H1 (cell line): ENCODE measurements at regions not wholly inside any gene's neighbourhood (a gene's known extent, or its start where the extent isn't known, plus 50 kb on each side); places are given as distances from the start of the nearest gene placed in this dataset.

Experiments used
- CTCF ChIA-PET: fragments of 300-600 bp; sonication (Branson Sonifier 250); formaldehyde crosslinking; loops from one replicate; lab custom pipeline; 2021; ENCODE audit not compliant: partially characterized antibody; lab: Charles Lee
- POLR2A ChIA-PET: fragments of 300-600 bp; sonication (Branson Sonifier 250); formaldehyde crosslinking; loops from one replicate; lab custom pipeline; 2021; ENCODE audit warnings: inconsistent platforms; ENCODE audit not compliant: partially characterized antibody; lab: Charles Lee
- DNase-seq, 2 experiments: peaks; one replicate each; pipeline versions ENCODE4 v3.0.0 to v3.0.0-alpha.2; 2010 to 2022; ENCODE audit warnings: low spot score in 2 of 2, low read depth in 1 of 2, mixed read lengths in 1 of 2
- FAIRE-seq: peaks from 2 replicates; lab custom pipeline; 2011; peaks lifted over from hg19 to GRCh38; lab: Jason Lieb, UNC
- H2AFZ ChIP-seq: 2 replicates; pipeline ENCODE4 v1.8.1; 2012; ENCODE audit warnings: low read length, inconsistent platforms
- H2AK5ac ChIP-seq: 2 replicates; pipeline ENCODE4 v1.6.1; 2013; ENCODE audit warnings: low read depth, low read length
- H2BK120ac ChIP-seq: replicated peaks from 2 replicates; pipeline ENCODE3; 2013; ENCODE audit warnings: low read depth, low read length, inconsistent platforms
- H2BK12ac ChIP-seq: 2 replicates; pipeline ENCODE4 v1.6.1; 2013; ENCODE audit warnings: low read depth, low read length
- H2BK15ac ChIP-seq: 2 replicates; pipeline ENCODE4 v1.6.1; 2013; ENCODE audit warnings: low read length
- H2BK20ac ChIP-seq: 2 replicates; pipeline ENCODE4 v1.6.1; 2013; ENCODE audit warnings: low read length
- H2BK5ac ChIP-seq: 2 replicates; pipeline ENCODE4 v1.6.1; 2013; ENCODE audit warnings: low read depth, low read length
- H3K14ac ChIP-seq: 2 replicates; pipeline ENCODE4 v1.6.1; 2013; ENCODE audit warnings: inconsistent platforms; ENCODE audit not compliant: insufficient read length
- H3K18ac ChIP-seq: 2 replicates; pipeline ENCODE4 v1.6.1; 2013; ENCODE audit warnings: low read length; ENCODE audit errors: extremely low read depth
- H3K23ac ChIP-seq: 2 replicates; pipeline ENCODE4 v1.6.1; 2013; ENCODE audit warnings: inconsistent platforms; ENCODE audit not compliant: insufficient read length
- H3K23me2 ChIP-seq: 2 replicates; pipeline ENCODE4 v1.6.1; 2013; ENCODE audit warnings: low read depth, low read length
- H3K27ac ChIP-seq: 2 replicates; pipeline ENCODE4 v1.6.1; 2011; ENCODE audit warnings: low read depth, low read length, inconsistent platforms
- H3K27me3 ChIP-seq, 4 experiments: replicated peaks in 1 of 4; 1 replicate in 1 of 4; 2 replicates in 3 of 4; pipeline versions ENCODE4 v1.6.1 to v1.8.1; 2011 to 2013; ENCODE audit warnings: low read length in 3 of 4, mild to moderate bottlenecking in 3 of 4, inconsistent platforms in 2 of 4, mixed read lengths in 2 of 4, moderate library complexity in 1 of 4; ENCODE audit not compliant: control insufficient read depth in 3 of 4, insufficient read depth in 3 of 4; ENCODE audit errors: extremely low read depth in 1 of 4
- H3K36me3 ChIP-seq, 4 experiments: 2 replicates each; pipeline versions ENCODE4 v1.6.1 to v1.8.1; 2011 to 2013; ENCODE audit warnings: mild to moderate bottlenecking in 4 of 4, low read length in 3 of 4, moderate library complexity in 2 of 4, control low read depth in 1 of 4, inconsistent platforms in 1 of 4; ENCODE audit not compliant: insufficient read depth in 4 of 4, control insufficient read depth in 2 of 4
- H3K4ac ChIP-seq: replicated peaks from 2 replicates; pipeline ENCODE3; 2013; ENCODE audit warnings: low read length, low read depth, mixed read lengths, inconsistent platforms; ENCODE audit not compliant: insufficient read length
- H3K4me1 ChIP-seq, 4 experiments: replicated peaks in 1 of 4; 1 replicate in 1 of 4; 2 replicates in 3 of 4; pipeline versions ENCODE4 v1.6.1 to v1.8.1; 2011 to 2013; ENCODE audit warnings: low read length in 3 of 4, inconsistent platforms in 2 of 4, mixed read lengths in 1 of 4; ENCODE audit not compliant: insufficient read depth in 4 of 4, control insufficient read depth in 3 of 4
- H3K4me2 ChIP-seq, 2 experiments: 2 replicates each; pipeline versions ENCODE4 v1.6.1 to v1.8.1; 2011 to 2013; ENCODE audit warnings: low read depth in 2 of 2, low read length in 2 of 2, control low read depth in 1 of 2, inconsistent platforms in 1 of 2, mild to moderate bottlenecking in 1 of 2; ENCODE audit not compliant: insufficient read depth in 1 of 2
- H3K4me3 ChIP-seq, 4 experiments: fragments of 200-600, 300-600 bp in 1 of 4; sonication (generic), shearing (Covaris generic), sonication (Bioruptor Twin) in 1 of 4; 2 replicates each; pipeline versions ENCODE4 v1.5.1 to v1.8.1; 2011 to 2016; ENCODE audit warnings: low read length in 4 of 4, low read depth in 3 of 4, control low read depth in 2 of 4, inconsistent platforms in 2 of 4, mild to moderate bottlenecking in 2 of 4, mixed read lengths in 1 of 4, moderate library complexity in 1 of 4; ENCODE audit not compliant: insufficient read depth in 2 of 4; ENCODE audit errors: extremely low read depth in 1 of 4
- H3K56ac ChIP-seq: replicated peaks from 2 replicates; pipeline ENCODE3; 2013; ENCODE audit warnings: low read depth, mild to moderate bottlenecking, mixed read lengths, low read length, inconsistent platforms; ENCODE audit not compliant: insufficient read length
- H3K79me1 ChIP-seq: 2 replicates; pipeline ENCODE4 v1.6.1; 2013; ENCODE audit warnings: low read depth, low read length, control low read depth
- H3K79me2 ChIP-seq, 2 experiments: 2 replicates each; pipeline versions ENCODE4 v1.6.1 to v1.8.1; 2012 to 2013; ENCODE audit warnings: low read length in 2 of 2, mild to moderate bottlenecking in 2 of 2, inconsistent platforms in 1 of 2; ENCODE audit not compliant: insufficient read depth in 2 of 2, control insufficient read depth in 1 of 2
- H3K9ac ChIP-seq, 4 experiments: replicated peaks in 1 of 4; 1 replicate in 1 of 4; 2 replicates in 3 of 4; pipeline versions ENCODE4 v1.6.1 to v1.8.1; 2011 to 2013; ENCODE audit warnings: low read depth in 3 of 4, low read length in 3 of 4, control low read depth in 2 of 4, mild to moderate bottlenecking in 2 of 4, moderate library complexity in 2 of 4, inconsistent platforms in 1 of 4; ENCODE audit errors: extremely low read depth in 1 of 4
- H3K9me3 ChIP-seq, 2 experiments: 2 replicates each; pipeline versions ENCODE4 v1.6.1 to v1.8.1; 2012 to 2013; ENCODE audit warnings: mild to moderate bottlenecking in 2 of 2, moderate library complexity in 2 of 2, control low read depth in 1 of 2, inconsistent platforms in 1 of 2, low read depth in 1 of 2, low read length in 1 of 2, mixed read lengths in 1 of 2; ENCODE audit not compliant: insufficient read depth in 2 of 2
- H4K20me1 ChIP-seq, 2 experiments: replicated peaks in 1 of 2; 2 replicates each; pipeline versions ENCODE3 to v1.8.1; 2011 to 2013; ENCODE audit warnings: inconsistent platforms in 2 of 2, low read length in 2 of 2, mild to moderate bottlenecking in 1 of 2; ENCODE audit not compliant: insufficient read depth in 2 of 2, control insufficient read depth in 1 of 2
- H4K5ac ChIP-seq: 2 replicates; pipeline ENCODE4 v1.6.1; 2013; ENCODE audit warnings: low read length, low read depth, mixed read lengths, inconsistent platforms; ENCODE audit not compliant: insufficient read length
- H4K8ac ChIP-seq: 2 replicates; pipeline ENCODE4 v1.8.0; 2013; ENCODE audit warnings: mild to moderate bottlenecking, moderate library complexity, low read length, inconsistent platforms; ENCODE audit not compliant: insufficient read depth; ENCODE audit errors: extremely low read depth
- H4K91ac ChIP-seq: replicated peaks from 2 replicates; pipeline ENCODE3; 2013; ENCODE audit warnings: low read length, mixed read lengths, inconsistent platforms; ENCODE audit not compliant: insufficient read length
- PHF8 ChIP-seq: fragments of 200-600 bp; sonication (generic); conservative IDR thresholded peaks from 2 replicates; pipeline ENCODE4 v1.7.1; 2012; ENCODE audit warnings: low read depth, mild to moderate bottlenecking, inconsistent platforms, low read length, moderate library complexity
- RAD21 ChIP-seq, 2 experiments: IDR thresholded peaks in 1 of 2; conservative IDR thresholded peaks in 1 of 2; 2 replicates each; pipeline ENCODE4 v1.6.1; 2011; ENCODE audit warnings: low read depth in 2 of 2, low read length in 2 of 2, improper control_type of control experiment in 1 of 2, inconsistent platforms in 1 of 2, mild to moderate bottlenecking in 1 of 2, moderate library complexity in 1 of 2
- WGBS, 2 experiments: shearing (Covaris generic) in 1 of 2; methylation state at CpG; one replicate each; pipeline versions ENCODE4 v1.1.6 to v1.1.7; 2013 to 2015; ENCODE audit warnings: low lambda C conversion rate in 2 of 2, mixed read lengths in 2 of 2, inconsistent platforms in 1 of 2, low coverage in 1 of 2, missing lambda C conversion rate in 1 of 2; ENCODE audit not compliant: insufficient replicate concordance in 2 of 2, insufficient coverage in 1 of 2, insufficient read length in 1 of 2; ENCODE audit errors: extremely low coverage in 1 of 2, missing lambda C conversion rate in 1 of 2; 5-methylcytosine and 5-hydroxymethylcytosine counted together

- H2BK12ac ChIP-seq = no peak overlapping the region
Measured at GRCh38 chr13:89951341-89951740, 1396.1 kb upstream of the MIR17HG start.

More at GRCh38 chr13:89951341-89951740, 1396.1 kb upstream of the MIR17HG start:
- no peak overlapping the region for H3K4ac ChIP-seq
- WGBS, 2 experiments = 95% methylated on average over 3 of the region's 3 CpGs; no CpG with 5 or more reads in 1 of the 2 experiments
- ChIA-PET POLR2A (no interaction called here), CTCF (no interaction called here)
- no peak for TF ChIP-seq PHF8
- peak; percentile 24 to 35; a peak in 2 of 4 replicates for TF ChIP-seq RAD21 (IDR thresholded peaks at IDR 0.05 in 1 of 2, conservative IDR thresholded peaks at IDR 0.05 in 1 of 2; ENCODE audit: low read depth in 2 of 2, low read length in 2 of 2)
- no peaks in the 10 kb centered on the region for H3K9me3 ChIP-seq
- H3K4me2 ChIP-seq = no peak overlapping the region
- H3K27me3 ChIP-seq = no peaks in the 10 kb centered on the region
- no peak overlapping the region for H3K14ac ChIP-seq
- H3K27ac ChIP-seq = no peak overlapping the region
- H2AFZ ChIP-seq = 0 out of 2 replicates have a peak overlapping the region, but pooled peaks have one; percentile 32
- FAIRE-seq (no peak), DNase-seq (no peak)
- no peaks in the 10 kb centered on the region for H3K79me2 ChIP-seq
- no peak overlapping the region for H4K8ac ChIP-seq
- H4K5ac ChIP-seq = no peak overlapping the region
- no peak overlapping the region for H4K91ac ChIP-seq
- H4K20me1 ChIP-seq = no peaks in the 10 kb centered on the region
- no peaks in the 10 kb centered on the region for H3K79me1 ChIP-seq
- no peak overlapping the region for H2AK5ac ChIP-seq
- no peak overlapping the region for H3K9ac ChIP-seq
- no peaks in the 10 kb centered on the region for H3K4me1 ChIP-seq
- no peak overlapping the region for H2BK5ac ChIP-seq
- no peaks in the 10 kb centered on the region for H3K36me3 ChIP-seq
- H3K23me2 ChIP-seq = no peaks in the 10 kb centered on the region
- no peak overlapping the region for H3K23ac ChIP-seq
- no peak overlapping the region for H2BK20ac ChIP-seq
- no peak overlapping the region for H3K4me3 ChIP-seq
- no peak overlapping the region for H2BK15ac ChIP-seq
- no peak overlapping the region for H3K56ac ChIP-seq
- no peak overlapping the region for H2BK120ac ChIP-seq
- no peak overlapping the region for H3K18ac ChIP-seq
